ENCODE measurements at regions not wholly inside any gene's neighbourhood (a gene's known extent, or its start where the extent isn't known, plus 50 kb on each side); places are given as distances from the start of the nearest gene placed in this dataset.

GRCh38 chr2:78293768-78294167, 731.7 kb upstream of the REG3G start:
- no peak overlapping the region for H3K27ac Mint-ChIP-seq
- no peaks in the 10 kb centered on the region for H3K9me3 Mint-ChIP-seq (ENCODE audit: insufficient read depth)
- ATAC-seq (no peak), DNase-seq (no peak)
- ChIA-PET CTCF (no interaction called here), POLR2A (no interaction called here)
- no peak overlapping the region for H3K4me3 Mint-ChIP-seq
- H3K36me3 Mint-ChIP-seq (ENCODE audit: low read depth): no peaks in the 10 kb centered on the region
- no peaks in the 10 kb centered on the region for H3K27me3 Mint-ChIP-seq (ENCODE audit: low read depth)
- H3K4me1 Mint-ChIP-seq (ENCODE audit: low read depth): no peaks in the 10 kb centered on the region

DNA sequence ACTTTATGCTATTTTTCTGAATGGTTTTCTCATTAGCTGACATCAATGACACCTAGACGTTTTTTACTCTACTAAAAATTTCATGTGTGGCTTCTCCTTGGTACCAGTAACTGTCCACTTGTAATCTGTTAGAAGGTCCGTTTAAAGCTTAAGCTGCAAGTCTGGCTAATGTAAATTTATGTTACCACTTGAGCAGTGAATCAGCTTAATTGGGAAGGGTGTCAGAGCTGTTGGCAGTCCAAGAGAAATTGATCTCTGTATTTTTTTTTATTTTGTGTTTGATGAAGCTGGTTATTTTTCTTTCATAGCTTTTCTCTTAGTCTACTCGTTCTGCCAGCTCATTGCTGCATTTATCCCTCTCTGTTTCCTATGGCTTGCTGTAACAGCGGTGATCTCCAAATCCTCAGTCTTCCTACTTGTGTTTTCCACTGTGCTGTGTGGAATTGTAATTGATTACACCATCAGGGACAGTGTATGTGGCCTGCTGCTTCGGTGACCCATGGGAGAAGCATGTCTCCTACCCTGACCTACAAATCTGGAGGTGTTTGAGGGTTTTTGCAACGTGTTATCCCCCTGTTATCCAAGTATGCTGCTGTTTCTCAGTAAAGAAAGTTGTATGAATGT, 724.2 kb upstream of the REG3G start:
- DNase-seq (no peak), ATAC-seq (no peak)
- H3K36me3 Mint-ChIP-seq (ENCODE audit: low read depth): no peaks in the 10 kb centered on the region
- POLR2A ChIA-PET: no interaction called here
- H3K27ac Mint-ChIP-seq: no peak overlapping the region
- CTCF ChIA-PET: no interaction called here
- H3K4me3 Mint-ChIP-seq: no peak overlapping the region
- H3K27me3 Mint-ChIP-seq (ENCODE audit: low read depth): no peaks in the 10 kb centered on the region
- H3K4me1 Mint-ChIP-seq (ENCODE audit: low read depth): no peaks in the 10 kb centered on the region
- no peaks in the 10 kb centered on the region for H3K9me3 Mint-ChIP-seq (ENCODE audit: insufficient read depth)

GRCh38 chr2:78304678-78305077, 720.8 kb upstream of the REG3G start:
- no peak overlapping the region for H3K4me3 Mint-ChIP-seq
- no peaks in the 10 kb centered on the region for H3K36me3 Mint-ChIP-seq (ENCODE audit: low read depth)
- ATAC-seq: no peak

GRCh38 chr2:78309460-78309859, 716.0 kb upstream of the REG3G start:
- no peak for ATAC-seq
- H3K36me3 Mint-ChIP-seq (ENCODE audit: low read depth): no peaks in the 10 kb centered on the region
- ChIA-PET CTCF (no interaction called here), POLR2A (no interaction called here)
- H3K4me1 Mint-ChIP-seq (ENCODE audit: low read depth): no peaks in the 10 kb centered on the region
- H3K9me3 Mint-ChIP-seq (ENCODE audit: insufficient read depth): peaks cover 21% of the 10 kb centered on the region
- no peak overlapping the region for H3K27ac Mint-ChIP-seq
- no peaks in the 10 kb centered on the region for H3K27me3 Mint-ChIP-seq (ENCODE audit: low read depth)
- no peak for DNase-seq
- H3K4me3 Mint-ChIP-seq: no peak overlapping the region

More at GRCh38 chr2:78304678-78305077, 720.8 kb upstream of the REG3G start:
- CTCF ChIA-PET: no interaction called here
- no peaks in the 10 kb centered on the region for H3K4me1 Mint-ChIP-seq (ENCODE audit: low read depth)
- peaks cover 7% of the 10 kb centered on the region for H3K9me3 Mint-ChIP-seq (ENCODE audit: insufficient read depth)
- DNase-seq: no peak
- POLR2A ChIA-PET: no interaction called here
- no peak overlapping the region for H3K27ac Mint-ChIP-seq
- no peaks in the 10 kb centered on the region for H3K27me3 Mint-ChIP-seq (ENCODE audit: low read depth)

GRCh38 chr2:78315368-78315767, 710.1 kb upstream of the REG3G start:
- H3K36me3 Mint-ChIP-seq (ENCODE audit: low read depth): no peaks in the 10 kb centered on the region
- ChIA-PET CTCF (no interaction called here), POLR2A (no interaction called here)
- no peak for DNase-seq
- no peaks in the 10 kb centered on the region for H3K4me1 Mint-ChIP-seq (ENCODE audit: low read depth)
- no peak overlapping the region for H3K27ac Mint-ChIP-seq
- no peak overlapping the region for H3K4me3 Mint-ChIP-seq
- H3K27me3 Mint-ChIP-seq (ENCODE audit: low read depth): no peaks in the 10 kb centered on the region
- H3K9me3 Mint-ChIP-seq (ENCODE audit: insufficient read depth): peaks cover 26% of the 10 kb centered on the region
- ATAC-seq: no peak

- CTCF ChIA-PET: no interaction called here
- no peak overlapping the region for H3K27ac Mint-ChIP-seq
- H3K36me3 Mint-ChIP-seq (ENCODE audit: low read depth): no peaks in the 10 kb centered on the region
- no peak for DNase-seq
- peaks cover 17% of the 10 kb centered on the region for H3K9me3 Mint-ChIP-seq (ENCODE audit: insufficient read depth)
- H3K27me3 Mint-ChIP-seq (ENCODE audit: low read depth): no peaks in the 10 kb centered on the region
- ATAC-seq: no peak
- POLR2A ChIA-PET: no interaction called here
- no peaks in the 10 kb centered on the region for H3K4me1 Mint-ChIP-seq (ENCODE audit: low read depth)
- H3K4me3 Mint-ChIP-seq: no peak overlapping the region
Observed at GRCh38 chr2:78318275-78318674, 707.2 kb upstream of the REG3G start.

DNA sequence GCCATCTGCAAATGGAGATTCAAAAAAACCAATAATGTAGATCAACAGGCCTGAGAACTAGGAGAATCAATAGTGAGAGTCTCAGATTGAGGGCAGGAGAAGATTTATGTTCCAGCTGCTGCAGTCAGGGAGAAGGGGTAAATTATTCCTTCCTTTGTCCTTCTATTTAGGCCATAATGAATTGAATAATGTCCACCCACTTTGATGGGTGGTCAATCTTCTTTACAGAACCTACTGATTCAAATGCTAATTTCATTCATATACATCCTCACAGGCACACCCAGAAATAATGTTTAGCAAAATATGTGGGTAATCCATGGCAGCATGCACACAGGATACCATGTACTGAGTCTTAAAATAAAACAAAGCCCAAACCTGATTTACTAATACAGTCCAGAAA, 695.3 kb upstream of the REG3G start:
- ChIA-PET CTCF (no interaction called here), POLR2A (no interaction called here)
- no peak overlapping the region for H3K27ac Mint-ChIP-seq
- no peaks in the 10 kb centered on the region for H3K36me3 Mint-ChIP-seq (ENCODE audit: low read depth)
- ATAC-seq (no peak), DNase-seq (no peak)
- no peaks in the 10 kb centered on the region for H3K27me3 Mint-ChIP-seq (ENCODE audit: low read depth)
- peaks cover 21% of the 10 kb centered on the region for H3K9me3 Mint-ChIP-seq (ENCODE audit: insufficient read depth)
- no peaks in the 10 kb centered on the region for H3K4me1 Mint-ChIP-seq (ENCODE audit: low read depth)
- H3K4me3 Mint-ChIP-seq: no peak overlapping the region

- no peaks in the 10 kb centered on the region for H3K4me1 Mint-ChIP-seq (ENCODE audit: low read depth)
- H3K27ac Mint-ChIP-seq: no peak overlapping the region
- CTCF ChIA-PET: no interaction called here
- no peaks in the 10 kb centered on the region for H3K36me3 Mint-ChIP-seq (ENCODE audit: low read depth)
- DNase-seq (no peak), ATAC-seq (no peak)
- POLR2A ChIA-PET: no interaction called here
- H3K9me3 Mint-ChIP-seq (ENCODE audit: insufficient read depth): peaks cover 18% of the 10 kb centered on the region
- H3K4me3 Mint-ChIP-seq: no peak overlapping the region
- no peaks in the 10 kb centered on the region for H3K27me3 Mint-ChIP-seq (ENCODE audit: low read depth)
Observed at GRCh38 chr2:78351208-78351607, 674.3 kb upstream of the REG3G start.

DNA sequence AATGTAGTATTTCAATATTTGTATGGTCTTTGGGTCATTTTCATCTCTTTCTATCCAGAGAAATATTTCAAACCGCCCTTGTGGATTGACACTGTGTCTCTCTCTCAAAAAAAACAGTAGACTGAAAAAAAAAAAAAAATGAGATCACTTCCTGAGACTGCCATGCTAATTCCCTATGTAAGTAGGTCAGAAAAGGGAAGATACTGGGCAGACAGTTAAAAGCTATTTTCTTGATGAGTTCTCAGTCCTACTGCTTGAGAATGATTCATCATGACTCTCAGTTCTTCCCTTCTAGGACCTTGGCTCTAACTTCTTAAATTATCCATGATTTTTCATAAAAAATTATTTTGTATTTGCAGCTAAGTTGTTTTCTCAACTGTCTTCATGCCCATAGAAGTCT, 672.3 kb upstream of the REG3G start:
- POLR2A ChIA-PET: no interaction called here

DNA sequence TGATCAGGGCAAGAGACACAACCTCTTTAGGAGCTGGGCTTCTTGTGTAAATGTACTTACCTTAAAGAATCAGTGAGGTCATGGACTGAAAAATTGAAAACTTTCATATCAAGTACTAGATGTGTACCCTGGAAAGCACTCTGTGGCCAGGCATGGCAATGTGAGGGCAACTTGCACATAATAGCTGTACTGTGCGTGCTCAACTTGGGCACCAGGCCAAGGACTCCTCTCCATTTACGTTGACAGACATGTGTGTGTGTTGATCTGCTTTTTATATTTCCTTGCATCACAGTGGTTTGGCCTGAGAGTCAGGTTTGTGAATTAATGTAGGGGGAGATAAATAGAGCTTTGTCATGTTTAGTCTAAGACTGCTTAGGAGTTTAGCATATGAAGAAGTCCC, 669.5 kb upstream of the REG3G start:
- DNase-seq (no peak), ATAC-seq (no peak)
- H3K27ac Mint-ChIP-seq: no peak overlapping the region
- ChIA-PET POLR2A (no interaction called here), CTCF (no interaction called here)
- no peaks in the 10 kb centered on the region for H3K27me3 Mint-ChIP-seq (ENCODE audit: low read depth)
- no peaks in the 10 kb centered on the region for H3K4me1 Mint-ChIP-seq (ENCODE audit: low read depth)
- H3K4me3 Mint-ChIP-seq: no peak overlapping the region
- no peaks in the 10 kb centered on the region for H3K36me3 Mint-ChIP-seq (ENCODE audit: low read depth)
- H3K9me3 Mint-ChIP-seq (ENCODE audit: insufficient read depth): peaks cover 21% of the 10 kb centered on the region

More for the DNA sequence above, 672.3 kb upstream of the REG3G start:
- Mint-ChIP-seq H3K36me3 (ENCODE audit: low read depth) (no peaks in the 10 kb centered on the region), H3K4me3 (no peak overlapping the region), H3K9me3 (ENCODE audit: insufficient read depth) (peaks cover 25% of the 10 kb centered on the region), H3K27ac (no peak overlapping the region), H3K27me3 (ENCODE audit: low read depth) (no peaks in the 10 kb centered on the region), H3K4me1 (ENCODE audit: low read depth) (no peaks in the 10 kb centered on the region)
- DNase-seq (no peak), ATAC-seq (no peak)
- CTCF ChIA-PET: no interaction called here

GRCh38 chr2:78383576-78383975, 641.9 kb upstream of the REG3G start:
- ChIA-PET POLR2A (no interaction called here), CTCF (no interaction called here)
- Mint-ChIP-seq H3K27ac (no peak overlapping the region), H3K4me1 (ENCODE audit: low read depth) (no peaks in the 10 kb centered on the region), H3K4me3 (no peak overlapping the region), H3K27me3 (ENCODE audit: low read depth) (no peaks in the 10 kb centered on the region), H3K36me3 (ENCODE audit: low read depth) (no peaks in the 10 kb centered on the region), H3K9me3 (ENCODE audit: insufficient read depth) (peaks cover 18% of the 10 kb centered on the region)
- ATAC-seq (no peak), DNase-seq (no peak)

- POLR2A ChIA-PET: no interaction called here
- Mint-ChIP-seq H3K27me3 (ENCODE audit: low read depth) (no peaks in the 10 kb centered on the region), H3K27ac (no peak overlapping the region), H3K4me3 (no peak overlapping the region), H3K9me3 (ENCODE audit: insufficient read depth) (peaks cover 26% of the 10 kb centered on the region), H3K4me1 (ENCODE audit: low read depth) (no peaks in the 10 kb centered on the region), H3K36me3 (ENCODE audit: low read depth) (no peaks in the 10 kb centered on the region)
- CTCF ChIA-PET: no interaction called here
- no peak for DNase-seq
- no peak for ATAC-seq
Observed at GRCh38 chr2:78397198-78397597, 628.3 kb upstream of the REG3G start.

- Mint-ChIP-seq H3K36me3 (ENCODE audit: low read depth) (no peaks in the 10 kb centered on the region), H3K27ac (no peak overlapping the region), H3K4me1 (ENCODE audit: low read depth) (no peaks in the 10 kb centered on the region), H3K4me3 (no peak overlapping the region), H3K27me3 (ENCODE audit: low read depth) (no peaks in the 10 kb centered on the region), H3K9me3 (ENCODE audit: insufficient read depth) (peaks cover 12% of the 10 kb centered on the region)
- ChIA-PET POLR2A (no interaction called here), CTCF (no interaction called here)
- DNase-seq (no peak), ATAC-seq (no peak)
Observed at GRCh38 chr2:78407960-78408794, 617.3 kb upstream of the REG3G start.

All from activated CD8-positive, alpha-beta T cell treated with anti-CD3 and anti-CD28 coated beads, Interleukin-2, amount 10 ng/mL, durations not matched to agents 7 days and 5 days (primary cell).